HepG2 (cell line): ENCODE measurements at regions not wholly inside any gene's neighbourhood (a gene's known extent, or its start where the extent isn't known, plus 50 kb on each side); places are given as distances from the start of the nearest gene placed in this dataset.

Source experiments
- ATAD3A ChIP-seq: sonication (generic); formaldehyde crosslinking; IDR thresholded peaks from 2 replicates; pipeline ENCODE4 v1.4.0; 2020; ENCODE audit warnings: missing genetic modification reagents
- FOSL1 ChIP-seq: sonication (generic); formaldehyde crosslinking; IDR thresholded peaks from 2 replicates; pipeline ENCODE4 v1.9.0; 2021; ENCODE audit warnings: missing genetic modification reagents, borderline replicate concordance
- FOSL2 ChIP-seq: sonication (generic); formaldehyde crosslinking; IDR thresholded peaks from 2 replicates; pipeline ENCODE4 v1.4.0; 2020; ENCODE audit warnings: missing genetic modification reagents
- GATAD2A ChIP-seq: IDR thresholded peaks from 2 replicates; pipeline ENCODE4 v1.6.1; 2016
- HOXA5 ChIP-seq: sonication (generic); formaldehyde crosslinking; IDR thresholded peaks from 2 replicates; pipeline ENCODE4 v1.4.0; 2020; ENCODE audit warnings: missing genetic modification reagents
- KDM4B ChIP-seq: sonication (generic); formaldehyde crosslinking; IDR thresholded peaks from 2 replicates; pipeline ENCODE4 v1.4.0; 2020; ENCODE audit warnings: missing genetic modification reagents
- NCOA5 ChIP-seq: sonication (generic); formaldehyde crosslinking; IDR thresholded peaks from 2 replicates; pipeline ENCODE4 v1.4.0; 2020; ENCODE audit warnings: missing genetic modification reagents
- NFE2L2 ChIP-seq: fragments of 150-350 bp; IDR thresholded peaks from 2 replicates; pipeline ENCODE4 v1.6.1; 2014; ENCODE audit warnings: low read length
- POLR2A ChIP-seq, 2 experiments: IDR thresholded peaks; 2 replicates each; pipeline ENCODE4 v1.6.1; 2011; ENCODE audit warnings: low read depth in 2 of 2, low read length in 2 of 2, mild to moderate bottlenecking in 1 of 2, moderate library complexity in 1 of 2; ENCODE audit not compliant: insufficient read depth in 1 of 2
- SKI ChIP-seq: fragments of 450-650 bp; IDR thresholded peaks from one replicate; pipeline ENCODE4 v1.6.1; 2018; ENCODE audit warnings: mild to moderate bottlenecking; ENCODE audit not compliant: partially characterized antibody
- SMAD1 ChIP-seq: sonication (generic); formaldehyde crosslinking; IDR thresholded peaks from 2 replicates; pipeline ENCODE4 v1.4.0; 2020; ENCODE audit warnings: missing genetic modification reagents, low read depth, mild to moderate bottlenecking, borderline replicate concordance
- TCF12 ChIP-seq, 2 experiments: fragments of 450-650 bp in 1 of 2; sonication (generic) in 1 of 2; formaldehyde crosslinking in 1 of 2; IDR thresholded peaks; 2 replicates each; pipeline versions ENCODE4 v1.6.1 to v1.8.0; 2017 to 2022; ENCODE audit warnings: antibody characterized with exemption in 1 of 2, mild to moderate bottlenecking in 1 of 2, missing genetic modification reagents in 1 of 2, moderate library complexity in 1 of 2
- YEATS4 ChIP-seq: sonication (generic); formaldehyde crosslinking; IDR thresholded peaks from 2 replicates; pipeline ENCODE4 v1.4.0; 2020; ENCODE audit warnings: missing genetic modification reagents, borderline replicate concordance
- ZBTB38 ChIP-seq: sonication (generic); formaldehyde crosslinking; IDR thresholded peaks from 2 replicates; pipeline ENCODE4 v1.5.1; 2020; ENCODE audit warnings: mild to moderate bottlenecking, missing genetic modification reagents
- ZFP1 ChIP-seq: IDR thresholded peaks from 2 replicates; pipeline ENCODE4 v1.6.1; 2016
- ZFP62 ChIP-seq: sonication (generic); formaldehyde crosslinking; IDR thresholded peaks from 2 replicates; pipeline ENCODE4 v1.4.0; 2020; ENCODE audit warnings: missing genetic modification reagents
- ZNF121 ChIP-seq: sonication (generic); formaldehyde crosslinking; IDR thresholded peaks from 2 replicates; pipeline ENCODE4 v1.5.0; 2020; ENCODE audit warnings: mild to moderate bottlenecking, missing genetic modification reagents
- ZNF160 ChIP-seq: sonication (generic); formaldehyde crosslinking; IDR thresholded peaks from 2 replicates; pipeline ENCODE4 v1.8.0; 2022; ENCODE audit warnings: mild to moderate bottlenecking, inconsistent platforms, missing genetic modification reagents
- ZNF501 ChIP-seq: sonication (generic); formaldehyde crosslinking; IDR thresholded peaks from 2 replicates; pipeline ENCODE4 v1.5.1; 2020; ENCODE audit warnings: mild to moderate bottlenecking, moderate library complexity, missing genetic modification reagents
- ZNF605 ChIP-seq: sonication (generic); formaldehyde crosslinking; IDR thresholded peaks from 2 replicates; pipeline ENCODE4 v1.8.0; 2022; ENCODE audit warnings: mild to moderate bottlenecking, missing genetic modification reagents
- TF ChIP-seq, protein P1 (sequence below): sonication (generic); formaldehyde crosslinking; IDR thresholded peaks from 2 replicates; pipeline ENCODE4 v1.5.0; 2020; ENCODE audit warnings: mild to moderate bottlenecking, missing genetic modification reagents, moderate library complexity
- TF ChIP-seq, protein P2 (sequence below): sonication (generic); formaldehyde crosslinking; IDR thresholded peaks from 2 replicates; pipeline ENCODE4 v1.4.0; 2020; ENCODE audit warnings: missing genetic modification reagents
- TF ChIP-seq, protein P3 (sequence below): sonication (generic); formaldehyde crosslinking; IDR thresholded peaks from 2 replicates; pipeline ENCODE4 v1.4.0; 2020; ENCODE audit warnings: mild to moderate bottlenecking, low read depth, missing genetic modification reagents
- TF ChIP-seq, protein P4 (sequence below): sonication (generic); formaldehyde crosslinking; IDR thresholded peaks from 2 replicates; pipeline ENCODE4 v1.8.0; 2022; ENCODE audit warnings: mild to moderate bottlenecking, missing genetic modification reagents
- TF ChIP-seq, protein P5 (sequence below): sonication (generic); formaldehyde crosslinking; IDR thresholded peaks from 2 replicates; pipeline ENCODE4 v1.8.0; 2023; ENCODE audit warnings: mild to moderate bottlenecking, missing genetic modification reagents

DNA sequence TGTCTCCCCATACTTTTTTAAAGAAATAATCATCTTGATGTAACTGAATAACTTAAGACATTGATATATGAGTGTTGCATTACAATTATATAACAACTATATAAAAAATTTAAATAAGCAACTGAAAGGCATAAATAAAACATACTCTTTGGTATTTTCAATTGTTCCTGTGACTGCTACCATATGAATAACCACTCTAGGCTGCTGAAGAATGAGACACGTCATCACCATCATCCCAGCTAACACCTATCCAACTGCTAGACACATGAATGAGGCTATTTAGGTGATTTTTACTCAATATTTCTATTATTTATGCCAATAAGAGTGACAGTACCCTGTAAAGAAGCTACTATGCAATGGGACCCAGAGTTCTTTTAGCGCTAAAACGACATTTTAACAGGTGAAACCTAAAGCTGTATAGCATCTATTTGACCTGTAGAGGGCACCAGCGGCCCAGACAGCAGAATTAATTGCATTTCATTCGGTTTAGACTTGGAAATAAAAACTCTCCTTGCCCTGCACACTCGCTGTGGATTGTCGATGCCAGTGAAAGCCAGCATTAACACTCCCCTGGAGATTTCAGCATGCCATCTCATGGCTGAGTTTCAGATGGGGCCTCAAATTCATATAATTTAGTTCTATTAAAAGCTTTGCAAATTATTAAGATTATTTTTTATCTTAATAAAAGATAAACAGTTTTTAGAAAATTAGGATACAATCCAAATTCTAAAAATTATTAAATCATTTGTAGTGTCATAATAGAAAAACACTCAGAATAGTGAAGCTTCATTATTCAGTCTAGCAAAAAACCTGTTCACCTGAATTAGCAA, 89.4 kb upstream of the MAP2 start (continued):
- no peak for TF ChIP-seq ZNF501
- no peak for TF ChIP-seq ZFP1 (CRISPR knock-in tag)
- no peak for TF ChIP-seq NFE2L2
- no peak for TF ChIP-seq ATAD3A
- TF ChIP-seq, protein P1, sequence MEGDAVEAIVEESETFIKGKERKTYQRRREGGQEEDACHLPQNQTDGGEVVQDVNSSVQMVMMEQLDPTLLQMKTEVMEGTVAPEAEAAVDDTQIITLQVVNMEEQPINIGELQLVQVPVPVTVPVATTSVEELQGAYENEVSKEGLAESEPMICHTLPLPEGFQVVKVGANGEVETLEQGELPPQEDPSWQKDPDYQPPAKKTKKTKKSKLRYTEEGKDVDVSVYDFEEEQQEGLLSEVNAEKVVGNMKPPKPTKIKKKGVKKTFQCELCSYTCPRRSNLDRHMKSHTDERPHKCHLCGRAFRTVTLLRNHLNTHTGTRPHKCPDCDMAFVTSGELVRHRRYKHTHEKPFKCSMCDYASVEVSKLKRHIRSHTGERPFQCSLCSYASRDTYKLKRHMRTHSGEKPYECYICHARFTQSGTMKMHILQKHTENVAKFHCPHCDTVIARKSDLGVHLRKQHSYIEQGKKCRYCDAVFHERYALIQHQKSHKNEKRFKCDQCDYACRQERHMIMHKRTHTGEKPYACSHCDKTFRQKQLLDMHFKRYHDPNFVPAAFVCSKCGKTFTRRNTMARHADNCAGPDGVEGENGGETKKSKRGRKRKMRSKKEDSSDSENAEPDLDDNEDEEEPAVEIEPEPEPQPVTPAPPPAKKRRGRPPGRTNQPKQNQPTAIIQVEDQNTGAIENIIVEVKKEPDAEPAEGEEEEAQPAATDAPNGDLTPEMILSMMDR (CRISPR knock-in tag) = peak; percentile 84
- TF ChIP-seq, protein P2, sequence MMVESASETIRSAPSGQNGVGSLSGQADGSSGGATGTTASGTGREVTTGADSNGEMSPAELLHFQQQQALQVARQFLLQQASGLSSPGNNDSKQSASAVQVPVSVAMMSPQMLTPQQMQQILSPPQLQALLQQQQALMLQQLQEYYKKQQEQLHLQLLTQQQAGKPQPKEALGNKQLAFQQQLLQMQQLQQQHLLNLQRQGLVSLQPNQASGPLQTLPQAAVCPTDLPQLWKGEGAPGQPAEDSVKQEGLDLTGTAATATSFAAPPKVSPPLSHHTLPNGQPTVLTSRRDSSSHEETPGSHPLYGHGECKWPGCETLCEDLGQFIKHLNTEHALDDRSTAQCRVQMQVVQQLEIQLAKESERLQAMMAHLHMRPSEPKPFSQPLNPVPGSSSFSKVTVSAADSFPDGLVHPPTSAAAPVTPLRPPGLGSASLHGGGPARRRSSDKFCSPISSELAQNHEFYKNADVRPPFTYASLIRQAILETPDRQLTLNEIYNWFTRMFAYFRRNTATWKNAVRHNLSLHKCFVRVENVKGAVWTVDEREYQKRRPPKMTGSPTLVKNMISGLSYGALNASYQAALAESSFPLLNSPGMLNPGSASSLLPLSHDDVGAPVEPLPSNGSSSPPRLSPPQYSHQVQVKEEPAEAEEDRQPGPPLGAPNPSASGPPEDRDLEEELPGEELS = no peak
- no peak for TF ChIP-seq ZFP62 (CRISPR knock-in tag)
- no peak for TF ChIP-seq POLR2A (IDR thresholded peaks at IDR 0.05; ENCODE audit: insufficient read depth in 1 of 2, low read depth in 2 of 2, low read length in 2 of 2)
- no peak for TF ChIP-seq ZNF160 (CRISPR knock-in tag)
- TF ChIP-seq ZNF605 (CRISPR knock-in tag) = no peak
- no peak for TF ChIP-seq SMAD1 (CRISPR knock-in tag)
- TF ChIP-seq FOSL2 (CRISPR knock-in tag) = no peak
- no peak for TF ChIP-seq SKI
- TF ChIP-seq GATAD2A (CRISPR knock-in tag) = 0 out of 2 replicates have a peak, but pooled peaks have one; percentile 17
- TF ChIP-seq FOSL1 (CRISPR knock-in tag) = no peak
- TF ChIP-seq, protein P3, sequence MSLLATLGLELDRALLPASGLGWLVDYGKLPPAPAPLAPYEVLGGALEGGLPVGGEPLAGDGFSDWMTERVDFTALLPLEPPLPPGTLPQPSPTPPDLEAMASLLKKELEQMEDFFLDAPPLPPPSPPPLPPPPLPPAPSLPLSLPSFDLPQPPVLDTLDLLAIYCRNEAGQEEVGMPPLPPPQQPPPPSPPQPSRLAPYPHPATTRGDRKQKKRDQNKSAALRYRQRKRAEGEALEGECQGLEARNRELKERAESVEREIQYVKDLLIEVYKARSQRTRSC = no peak
- TF ChIP-seq, protein P4, sequence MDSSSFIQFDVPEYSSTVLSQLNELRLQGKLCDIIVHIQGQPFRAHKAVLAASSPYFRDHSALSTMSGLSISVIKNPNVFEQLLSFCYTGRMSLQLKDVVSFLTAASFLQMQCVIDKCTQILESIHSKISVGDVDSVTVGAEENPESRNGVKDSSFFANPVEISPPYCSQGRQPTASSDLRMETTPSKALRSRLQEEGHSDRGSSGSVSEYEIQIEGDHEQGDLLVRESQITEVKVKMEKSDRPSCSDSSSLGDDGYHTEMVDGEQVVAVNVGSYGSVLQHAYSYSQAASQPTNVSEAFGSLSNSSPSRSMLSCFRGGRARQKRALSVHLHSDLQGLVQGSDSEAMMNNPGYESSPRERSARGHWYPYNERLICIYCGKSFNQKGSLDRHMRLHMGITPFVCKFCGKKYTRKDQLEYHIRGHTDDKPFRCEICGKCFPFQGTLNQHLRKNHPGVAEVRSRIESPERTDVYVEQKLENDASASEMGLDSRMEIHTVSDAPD (CRISPR knock-in tag) = no peak
- TF ChIP-seq HOXA5 (CRISPR knock-in tag) = 0 out of 2 replicates have a peak, but pooled peaks have one; percentile 27
- TF ChIP-seq ZNF121 (CRISPR knock-in tag) = no peak
- no peak for TF ChIP-seq YEATS4 (CRISPR knock-in tag)
- no peak for TF ChIP-seq TCF12 (IDR thresholded peaks at IDR 0.05)
- TF ChIP-seq TCF12 (CRISPR knock-in tag; IDR thresholded peaks at IDR 0.05) = no peak
- TF ChIP-seq, protein P5, sequence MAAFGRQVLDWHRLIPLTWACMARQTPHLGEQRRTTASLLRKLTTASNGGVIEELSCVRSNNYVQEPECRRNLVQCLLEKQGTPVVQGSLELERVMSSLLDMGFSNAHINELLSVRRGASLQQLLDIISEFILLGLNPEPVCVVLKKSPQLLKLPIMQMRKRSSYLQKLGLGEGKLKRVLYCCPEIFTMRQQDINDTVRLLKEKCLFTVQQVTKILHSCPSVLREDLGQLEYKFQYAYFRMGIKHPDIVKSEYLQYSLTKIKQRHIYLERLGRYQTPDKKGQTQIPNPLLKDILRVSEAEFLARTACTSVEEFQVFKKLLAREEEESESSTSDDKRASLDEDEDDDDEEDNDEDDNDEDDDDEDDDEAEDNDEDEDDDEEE = no peak
- TF ChIP-seq KDM4B = no peak
- no peak for TF ChIP-seq NCOA5 (CRISPR knock-in tag)
- TF ChIP-seq ZBTB38 = no peak
